HG03558 (cell line): ENCODE measurements at regions not wholly inside any gene's neighbourhood (a gene's known extent, or its start where the extent isn't known, plus 50 kb on each side); places are given as distances from the start of the nearest gene placed in this dataset.
"Not testable (repeated sequence)": the region's sequence is repeated elsewhere in the genome, so short reads cannot be mapped to it uniquely, and the experiment has no call there.

Experiments used
- ATAC-seq: cut with Tn5 transposase; IDR thresholded peaks from one replicate; pipeline ENCODE4 v1.9.1; 2021; ENCODE audit warnings: moderate number of reproducible peaks; ENCODE audit not compliant: unreplicated experiment; ENCODE audit errors: extremely low read depth

DNA sequence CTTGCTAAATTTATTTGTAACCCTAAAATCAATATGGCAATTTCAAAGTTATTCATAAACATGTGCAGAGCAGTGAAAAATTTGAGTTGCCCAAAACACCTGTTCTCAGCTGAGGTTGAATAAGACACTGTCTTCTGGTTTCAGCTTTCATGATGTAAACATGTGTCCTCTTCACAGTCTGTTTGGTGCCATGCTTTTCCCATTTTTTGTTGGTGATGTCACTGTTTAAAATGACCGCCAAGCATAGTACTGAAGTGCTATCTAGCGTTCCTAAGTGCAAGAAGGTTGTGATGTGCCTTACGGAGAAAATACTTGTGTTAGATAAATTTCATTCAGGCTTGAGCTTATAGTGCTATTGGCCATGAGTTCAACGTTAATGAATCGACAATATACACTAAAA, 580.8 kb downstream of the ACTL7B start:
- ATAC-seq, result no peak

DNA sequence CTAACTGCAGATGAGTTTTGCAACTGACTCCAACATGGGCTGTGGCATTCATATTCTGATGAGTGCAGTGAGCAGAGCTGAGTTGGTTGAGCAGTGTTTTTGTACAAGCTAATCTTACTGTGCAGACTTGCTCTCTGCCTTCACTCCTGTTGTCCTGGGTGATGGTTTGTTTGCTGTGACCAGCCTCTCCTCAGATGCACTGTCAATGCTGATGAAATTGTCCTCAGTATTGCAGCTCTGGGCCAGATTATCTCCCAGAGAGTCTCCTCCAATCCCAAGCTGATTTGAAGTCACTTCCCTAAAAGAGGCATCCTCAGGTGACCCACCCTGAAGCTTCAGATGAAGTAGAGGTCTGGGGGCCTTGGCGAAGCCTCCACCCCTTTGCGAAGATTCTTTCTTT, 581.8 kb downstream of the ACTL7B start:
- no peak for ATAC-seq

DNA sequence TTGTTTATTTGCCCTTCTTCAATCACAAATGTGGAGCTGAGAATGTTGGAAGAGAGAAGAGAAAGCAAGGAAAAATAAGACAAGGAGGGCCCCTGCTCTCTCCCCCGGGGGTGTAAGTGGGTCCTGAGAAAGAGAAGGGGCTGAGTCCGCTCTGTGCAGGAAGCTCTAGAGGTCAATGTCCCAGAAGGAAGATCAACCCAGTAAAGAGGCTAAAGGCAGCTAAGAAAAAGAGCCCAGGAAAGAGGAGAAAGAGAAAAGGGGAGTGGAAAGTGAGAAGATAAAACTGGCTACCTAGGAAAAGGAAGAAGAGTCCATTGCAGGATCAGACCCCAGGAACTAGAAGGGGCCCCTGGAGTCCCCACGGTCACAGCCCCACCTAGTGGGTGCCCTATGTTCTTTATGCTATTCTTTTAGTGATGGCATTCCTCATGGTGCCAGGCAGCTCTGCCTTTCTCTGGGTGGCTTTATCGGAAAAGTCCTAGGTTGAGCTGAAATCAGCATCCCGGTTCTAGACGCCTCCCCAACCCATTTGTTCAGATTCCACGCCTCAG, 583.4 kb downstream of the ACTL7B start:
- ATAC-seq, result no peak

DNA sequence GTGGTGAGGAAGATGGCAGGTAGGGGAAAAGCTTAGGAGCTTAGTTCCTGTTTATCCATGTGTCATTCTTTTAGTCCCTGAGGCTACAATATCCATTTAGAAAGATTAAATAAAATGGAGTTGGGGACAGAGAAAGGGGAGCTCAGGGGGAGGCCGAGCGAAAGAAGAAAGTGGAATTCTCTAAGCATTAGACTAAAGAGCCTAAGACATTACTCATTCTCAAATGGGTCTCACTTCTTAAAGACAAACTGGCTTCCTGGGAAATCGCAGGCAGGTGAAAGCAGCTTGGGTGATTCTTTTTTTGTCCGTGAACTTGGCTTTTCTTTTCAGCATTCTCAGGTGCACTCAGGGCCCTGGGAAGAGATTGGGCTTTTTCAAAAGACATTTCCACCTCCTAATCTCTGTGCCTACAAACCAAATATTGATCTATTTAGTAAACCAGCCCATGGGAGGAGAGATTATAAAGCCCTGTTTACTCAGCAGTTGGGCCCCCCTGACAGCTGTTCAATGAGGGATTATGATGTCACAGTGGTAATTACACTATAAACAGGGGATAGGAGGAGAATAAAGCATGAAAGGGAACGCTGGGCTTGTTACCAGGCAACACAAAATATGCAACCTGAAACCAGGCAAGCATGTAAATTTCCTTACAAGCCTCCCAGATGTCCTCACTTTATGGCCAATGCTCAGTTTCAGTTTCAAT, 584.0 kb downstream of the ACTL7B start:
- ATAC-seq, result no peak

DNA sequence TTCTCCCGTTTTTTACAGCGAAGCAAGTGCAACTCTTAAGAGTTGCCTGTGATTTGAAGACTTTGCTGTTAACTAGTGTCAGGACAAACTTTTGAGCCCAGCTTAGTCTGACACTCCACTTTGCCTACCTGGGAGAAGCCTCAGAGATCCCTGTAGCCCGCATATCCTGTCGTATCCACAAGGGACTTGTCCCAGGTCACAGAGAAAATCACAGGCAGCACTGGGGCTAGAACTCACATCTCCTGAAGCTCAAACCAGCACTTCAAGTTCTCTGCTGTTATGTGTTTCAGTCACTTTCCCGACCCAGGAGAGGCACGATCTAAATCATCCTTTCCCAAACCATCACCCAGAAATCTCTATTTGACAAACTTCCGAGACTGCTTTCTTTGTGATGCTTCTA, 584.5 kb downstream of the ACTL7B start:
- no peak for ATAC-seq

DNA sequence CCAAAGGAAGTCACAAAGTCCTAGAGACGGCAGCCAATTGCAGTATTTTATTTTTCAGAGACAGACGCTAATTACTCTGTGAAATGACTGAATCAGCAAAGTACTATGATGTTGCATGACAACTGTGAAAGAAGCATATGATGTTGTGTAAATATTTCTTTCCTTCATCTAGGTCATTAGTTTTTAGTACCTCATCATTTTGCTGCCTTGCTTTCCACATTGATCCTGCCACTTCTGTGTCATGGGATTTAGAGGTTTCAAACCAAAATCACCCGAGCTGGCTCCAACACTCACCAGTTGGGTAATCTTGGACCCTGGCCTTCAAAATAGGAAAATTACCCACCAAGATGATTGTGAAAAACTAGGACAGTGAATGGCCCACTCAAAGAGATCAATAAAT, 585.2 kb downstream of the ACTL7B start:
- ATAC-seq, result no peak

DNA sequence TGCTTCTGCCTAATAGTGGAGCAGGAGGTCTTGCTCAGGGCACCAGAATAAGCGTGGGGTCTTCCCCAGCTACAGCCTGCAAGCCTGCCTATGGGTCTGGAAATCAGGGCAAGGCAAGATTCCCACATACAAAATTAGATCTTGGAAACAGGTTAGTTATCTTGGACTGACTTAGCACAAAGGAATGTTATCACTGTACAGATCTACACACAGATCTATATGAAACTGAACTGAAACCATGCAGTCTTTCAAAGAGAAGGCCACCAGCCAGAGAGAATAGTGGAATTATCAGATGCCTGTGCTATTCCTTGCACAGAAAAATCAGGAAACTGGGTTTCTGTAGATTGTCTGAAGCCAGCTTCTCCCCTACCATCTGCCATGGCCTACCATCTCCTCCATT, 585.7 kb downstream of the ACTL7B start:
- ATAC-seq, result no peak

DNA sequence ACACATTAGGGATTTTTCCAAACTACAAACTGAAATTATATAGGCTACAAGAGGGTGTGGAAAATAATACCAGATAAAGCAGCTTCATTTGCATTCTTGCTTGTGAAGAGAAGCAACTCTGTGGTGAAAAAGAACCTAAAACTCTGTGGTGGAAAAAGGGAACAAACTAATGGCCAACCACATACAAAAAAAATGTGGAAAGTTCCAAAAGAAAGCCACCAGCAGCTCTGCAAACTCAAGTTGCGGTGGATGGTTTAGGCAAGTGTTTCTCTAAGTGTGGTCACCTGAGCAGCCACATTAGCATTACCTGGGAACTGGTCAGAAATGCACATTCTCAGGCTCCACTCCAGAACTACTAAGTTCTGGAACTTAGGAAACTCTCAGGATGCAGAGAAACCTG, 586.4 kb downstream of the ACTL7B start:
- ATAC-seq, result no peak

DNA sequence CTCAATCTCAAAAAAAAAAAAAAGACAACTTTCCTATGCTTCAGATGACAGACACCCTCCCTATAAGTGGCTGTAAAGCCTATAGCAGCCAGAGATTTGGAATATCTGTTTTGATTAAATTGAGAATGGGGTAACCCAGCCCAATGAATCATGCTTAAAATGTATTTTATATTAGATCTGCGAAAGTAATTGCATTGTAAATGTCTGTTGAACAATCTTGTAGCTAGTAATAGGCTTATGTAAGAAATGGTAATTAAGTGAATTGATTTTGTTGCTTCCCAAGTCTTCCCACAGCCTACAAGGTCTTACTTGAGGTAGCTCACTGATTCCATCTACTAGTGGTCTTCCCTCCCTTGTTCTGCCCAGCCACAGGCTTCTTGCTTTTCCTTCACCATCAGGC, 590.7 kb downstream of the ACTL7B start:
- no peak for ATAC-seq

DNA sequence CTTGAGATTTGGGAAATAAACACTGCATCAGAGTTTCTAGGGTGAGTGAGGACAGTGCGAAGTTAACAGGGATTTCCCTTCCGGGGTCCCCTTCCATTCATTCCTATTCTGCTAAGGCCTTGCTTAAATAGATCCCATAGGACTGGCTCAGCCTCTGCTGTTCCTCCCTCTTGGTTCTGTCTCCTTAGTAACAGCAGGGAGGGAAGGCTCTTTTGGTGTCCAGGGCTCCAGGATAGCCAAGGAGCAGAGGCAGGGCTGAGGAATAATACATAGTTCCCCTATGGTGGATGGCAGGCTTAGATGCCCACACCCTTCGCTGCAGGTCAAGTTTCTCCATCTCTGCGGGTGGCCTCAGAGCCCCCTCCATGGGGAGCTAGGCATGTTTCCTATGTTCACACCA, 591.7 kb downstream of the ACTL7B start:
- no peak for ATAC-seq

DNA sequence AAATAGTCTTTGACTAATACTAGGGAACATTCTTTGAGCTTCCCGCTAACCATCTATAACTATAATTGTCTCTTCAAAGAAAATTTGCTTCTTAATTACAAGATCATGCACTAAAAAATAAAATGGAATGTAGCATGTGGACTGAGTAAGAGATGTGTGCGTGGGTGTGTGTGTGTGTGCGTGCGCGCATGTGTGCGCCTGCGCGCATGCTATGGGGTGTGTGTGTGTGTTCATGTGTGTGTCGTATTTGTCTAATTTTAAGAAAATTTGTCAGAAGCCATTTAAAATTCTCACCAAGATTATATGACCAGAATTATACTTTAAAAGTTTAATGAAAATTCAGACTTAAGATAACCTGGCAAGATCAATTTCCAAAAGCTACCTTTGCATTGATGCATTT, 593.0 kb downstream of the ACTL7B start:
- no peak for ATAC-seq

DNA sequence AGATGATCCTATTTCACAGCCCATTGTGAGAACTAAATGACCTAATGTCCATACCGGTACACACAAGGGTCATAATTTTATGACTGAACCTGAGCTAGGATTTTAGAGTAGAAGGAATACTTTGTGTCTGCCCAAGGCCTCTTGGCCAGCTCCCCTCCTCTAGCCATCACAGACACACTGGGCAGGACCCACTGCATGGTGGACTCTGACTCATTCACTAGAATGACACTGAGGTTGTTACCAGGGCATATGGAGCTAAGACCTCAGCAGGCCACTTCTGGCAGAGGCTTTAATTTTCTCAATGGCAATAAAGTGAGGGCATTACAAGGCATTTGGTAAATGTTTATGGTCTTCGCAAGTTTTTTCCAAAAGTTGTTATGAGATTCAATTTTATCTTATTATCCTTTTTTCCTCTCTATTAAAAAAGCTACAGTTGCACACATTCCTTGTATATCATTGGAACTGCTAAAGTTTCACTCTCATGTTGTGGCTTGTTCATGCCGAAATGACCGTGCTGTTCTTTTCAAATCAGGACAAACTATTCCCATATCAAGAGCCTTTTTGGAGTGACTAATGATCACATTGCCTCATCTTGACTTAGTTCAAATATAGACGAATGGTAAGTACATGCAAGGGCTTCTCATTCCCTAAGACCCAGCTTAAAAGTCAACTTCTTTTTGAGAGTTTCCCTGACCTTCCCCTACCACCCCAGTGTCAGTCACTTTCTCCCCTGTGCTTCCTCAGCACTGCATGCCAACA, 595.7 kb downstream of the ACTL7B start:
- no peak for ATAC-seq

DNA sequence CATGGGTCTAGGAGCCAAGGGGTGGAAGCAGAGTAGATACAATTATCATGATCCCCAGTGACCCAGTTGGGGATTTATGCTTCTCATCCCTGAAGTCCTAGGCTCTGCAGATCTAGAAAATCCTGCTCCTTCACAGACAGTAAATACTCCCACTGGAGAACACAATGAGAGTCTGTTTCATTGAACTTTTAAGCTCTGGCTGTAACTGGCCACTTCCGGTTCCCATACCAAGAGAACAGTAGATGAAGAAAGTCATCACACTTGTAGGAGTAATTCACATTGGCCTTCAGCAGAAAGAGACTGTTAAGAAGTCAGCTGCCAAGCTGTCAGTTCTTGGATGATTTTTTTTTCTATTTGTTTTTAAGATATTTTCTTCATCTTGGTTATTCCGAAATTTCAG, 597.1 kb downstream of the ACTL7B start:
- ATAC-seq, result no peak

DNA sequence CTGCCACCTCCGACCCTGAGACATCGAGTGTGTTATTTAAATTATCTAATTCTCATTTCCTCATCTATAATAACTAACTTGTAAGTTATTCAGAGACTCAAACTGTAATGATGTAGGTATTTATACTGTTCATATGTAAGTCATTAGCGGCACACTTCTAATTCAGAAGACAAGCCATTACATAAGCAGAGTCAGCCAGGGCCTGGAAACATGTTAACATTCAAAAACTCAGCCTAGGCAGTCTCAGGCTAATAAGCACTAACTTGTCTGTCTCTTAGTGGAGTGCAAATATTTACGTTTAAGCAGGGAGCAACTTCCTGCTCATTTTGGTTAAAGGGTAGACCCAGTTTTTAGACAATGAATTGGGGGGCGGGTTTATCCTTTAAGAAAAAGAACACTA, 598.4 kb downstream of the ACTL7B start:
- ATAC-seq, result no peak

DNA sequence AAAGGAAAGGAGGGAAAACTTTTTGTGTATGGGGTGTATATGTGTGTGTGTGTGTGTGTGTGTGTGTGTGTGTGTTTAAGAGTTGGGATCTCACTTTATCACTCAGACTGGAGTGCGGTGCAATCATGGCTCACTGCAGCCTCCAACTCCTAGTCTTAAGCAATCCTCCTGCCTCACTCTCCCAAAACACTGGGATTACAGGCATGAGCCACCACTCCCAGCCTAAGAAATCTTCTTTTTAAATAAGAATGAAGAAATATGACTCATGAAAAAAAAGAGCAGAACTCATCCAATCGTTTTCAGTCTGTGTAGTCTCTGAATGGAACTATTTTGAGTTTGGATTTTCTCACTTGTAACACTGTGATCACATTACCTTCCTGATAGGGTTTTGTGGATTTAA, 601.5 kb downstream of the ACTL7B start:
- no peak for ATAC-seq

DNA sequence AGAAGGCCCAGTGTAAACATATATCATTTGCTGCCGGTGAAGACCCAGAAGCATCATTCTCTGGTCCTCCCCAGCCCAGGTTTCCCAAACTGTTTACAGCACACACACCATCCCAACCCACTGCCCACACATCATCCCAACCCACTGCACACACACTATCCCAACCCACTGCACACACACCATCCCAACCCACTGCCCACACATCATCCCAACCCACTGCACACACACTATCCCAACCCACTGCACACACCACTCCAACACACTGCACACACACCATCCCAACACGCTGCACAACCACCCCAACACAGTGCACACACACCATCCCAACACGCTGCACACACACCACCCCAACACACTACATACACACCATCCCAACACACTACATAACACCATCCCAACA, 608.4 kb downstream of the ACTL7B start:
- not testable (repeated sequence) for ATAC-seq

DNA sequence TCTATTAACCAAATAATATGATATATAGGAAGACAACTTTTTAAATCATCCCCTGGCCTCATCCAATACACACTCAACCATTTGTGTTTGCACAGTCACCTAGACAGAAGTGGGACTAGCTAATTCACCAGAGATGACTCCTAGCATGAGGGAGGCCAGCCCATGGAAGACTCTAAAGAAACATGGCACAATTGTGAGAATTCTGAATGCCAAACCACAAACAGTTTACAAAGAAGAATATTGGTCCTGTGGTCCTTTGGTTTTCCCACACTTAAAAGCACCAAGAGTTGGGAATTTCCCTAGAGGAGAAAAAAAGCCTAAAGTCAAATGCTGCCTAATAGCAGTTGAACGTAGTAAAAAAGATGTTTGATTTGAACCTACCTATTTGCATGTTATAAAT, 609.9 kb downstream of the ACTL7B start:
- ATAC-seq, result no peak

DNA sequence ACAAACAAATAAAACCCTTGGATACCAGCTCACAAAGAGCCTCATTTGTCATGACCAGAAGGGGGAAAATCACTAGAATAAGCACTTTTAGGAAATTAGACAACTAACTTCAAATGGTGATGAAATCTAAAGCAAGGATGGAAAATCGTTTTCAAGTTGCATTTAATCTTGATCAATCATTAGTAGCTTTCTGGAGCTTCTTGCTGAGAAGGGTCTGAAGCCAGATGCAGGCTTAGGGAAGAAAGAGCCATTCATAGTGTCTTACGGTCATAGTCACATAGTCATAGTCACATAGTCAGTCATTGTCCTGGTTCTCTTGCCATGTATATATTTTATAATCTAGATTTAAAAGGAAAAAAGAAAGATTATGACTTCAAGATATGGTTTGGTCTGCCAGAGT, 610.5 kb downstream of the ACTL7B start:
- no peak for ATAC-seq

DNA sequence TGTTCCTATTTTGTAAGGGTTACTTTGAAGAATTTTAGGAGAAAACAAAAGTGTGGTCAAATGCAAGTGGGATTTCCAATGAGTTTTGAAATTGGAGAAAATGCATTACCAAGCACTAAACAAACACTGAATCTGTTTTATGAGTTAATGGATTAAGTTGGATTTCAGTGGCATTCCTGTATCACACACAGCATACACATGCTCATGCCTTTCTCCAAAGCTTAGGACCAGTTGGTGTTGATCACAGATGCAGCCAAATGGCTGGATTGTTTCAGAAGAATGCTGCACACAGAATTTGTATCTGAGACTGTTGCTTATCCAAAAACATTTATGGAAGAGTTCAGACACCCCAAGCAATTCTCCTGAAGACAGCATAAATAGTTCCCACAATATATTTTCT, 611.1 kb downstream of the ACTL7B start:
- no peak for ATAC-seq

DNA sequence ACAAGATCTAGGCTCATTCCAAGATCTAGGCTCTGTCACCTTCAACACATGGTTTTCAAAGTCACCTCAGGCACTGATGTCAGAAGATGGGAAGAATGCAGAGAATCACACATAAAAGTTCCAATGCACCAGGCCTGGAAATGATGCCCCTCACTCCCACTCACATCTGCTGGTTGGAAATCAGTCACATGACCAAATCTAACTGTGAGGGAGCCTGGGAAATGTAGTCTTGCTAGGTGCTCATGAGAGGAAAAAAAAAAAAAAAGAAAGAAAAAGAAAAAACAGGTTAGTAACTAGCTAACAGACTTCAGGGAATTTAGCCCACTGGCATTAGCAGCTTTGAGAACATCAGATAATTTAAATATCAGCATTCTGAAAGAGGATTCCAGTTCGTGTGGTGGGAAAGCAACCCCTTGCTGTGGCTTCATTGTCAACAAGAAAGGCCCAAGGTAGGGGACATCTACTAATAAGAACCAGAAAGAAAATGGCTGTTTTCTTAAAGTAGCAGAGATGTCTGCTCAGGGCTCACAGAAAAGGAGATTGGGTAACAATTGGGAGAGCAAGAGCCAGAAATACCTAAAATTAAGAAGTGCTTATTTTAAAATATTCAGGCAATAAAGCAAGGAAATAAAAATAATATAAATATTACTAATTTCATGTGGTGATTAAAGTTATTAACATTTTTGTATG, 614.3 kb downstream of the ACTL7B start:
- ATAC-seq, result no peak

DNA sequence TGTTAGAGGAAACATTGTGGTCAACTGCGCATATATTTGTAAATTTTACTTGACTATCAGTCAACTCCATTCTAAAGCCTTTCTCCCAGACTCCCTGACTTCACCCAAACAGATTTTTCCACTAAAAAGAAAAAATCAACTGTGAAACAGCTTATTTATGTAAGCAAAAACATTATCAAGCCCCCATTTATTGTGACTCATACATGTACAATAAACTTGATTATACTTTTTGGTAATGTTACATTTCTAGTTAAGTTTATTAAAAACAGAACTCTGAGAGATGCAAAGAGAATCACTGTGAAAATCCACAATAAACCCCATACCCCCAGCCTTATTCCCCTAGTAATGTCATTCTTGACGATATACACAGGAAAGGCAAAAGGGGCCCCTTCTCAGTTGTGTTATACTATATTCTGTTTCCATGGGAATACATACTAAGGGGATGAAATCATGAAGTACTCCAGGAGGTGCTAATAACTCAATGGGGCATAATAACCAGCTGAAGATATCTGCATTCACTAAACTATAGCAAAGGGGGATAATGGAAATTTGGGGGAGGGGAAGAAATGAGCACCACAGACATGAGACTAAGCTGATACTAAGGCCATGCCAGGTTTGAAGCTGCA, 616.0 kb downstream of the ACTL7B start:
- no peak for ATAC-seq
